Large intestine (tissue), 3 donors: ENCODE measurements at regions not wholly inside any gene's neighbourhood (a gene's known extent, or its start where the extent isn't known, plus 50 kb on each side); places are given as distances from the start of the nearest gene placed in this dataset.
"Not testable (repeated sequence)": the region's sequence is repeated elsewhere in the genome, so short reads cannot be mapped to it uniquely, and the experiment has no call there.

Experiments
- DNase-seq, 2 donors: peaks; one replicate each; pipeline versions ENCODE4 v3.0.0 to v3.0.0-alpha.2; 2013
- H3K27ac ChIP-seq: one replicate; pipeline ENCODE4 v1.5.1; 2013; ENCODE audit warnings: low read length
- H3K27me3 ChIP-seq: 2 replicates; pipeline ENCODE4 v1.6.1; 2013; ENCODE audit warnings: low read length; ENCODE audit not compliant: control insufficient read depth, insufficient read depth
- H3K36me3 ChIP-seq: 2 replicates; pipeline ENCODE4 v1.6.1; 2013; ENCODE audit warnings: low read length; ENCODE audit not compliant: control insufficient read depth, insufficient read depth
- H3K4me1 ChIP-seq: one replicate; pipeline ENCODE4 v1.6.1; 2013; ENCODE audit warnings: low read length; ENCODE audit not compliant: control insufficient read depth, insufficient read depth
- H3K4me3 ChIP-seq: one replicate; pipeline ENCODE4 v1.5.1; 2013; ENCODE audit warnings: low read length
- H3K9me3 ChIP-seq: one replicate; pipeline ENCODE4 v1.6.1; 2013; ENCODE audit warnings: mild to moderate bottlenecking, low read depth, low read length, moderate library complexity; ENCODE audit not compliant: control insufficient read depth
- WGBS: methylation state at CpG from one replicate; pipeline ENCODE4 v1.1.5; 2013; ENCODE audit warnings: low lambda C conversion rate; ENCODE audit not compliant: insufficient coverage; 5-methylcytosine and 5-hydroxymethylcytosine counted together

- no CpG with 5 or more reads among the region's 5 CpGs for WGBS
- H3K4me1 ChIP-seq, H3K36me3 ChIP-seq, H3K27me3 ChIP-seq, H3K27ac ChIP-seq, DNase-seq, H3K9me3 ChIP-seq, H3K4me3 ChIP-seq: not testable (repeated sequence)
Measured at GRCh38 chr7:32785365-32785944, 106.1 kb downstream of the KBTBD2 start.

- H3K4me3 ChIP-seq, H3K9me3 ChIP-seq, H3K27me3 ChIP-seq, H3K4me1 ChIP-seq, H3K27ac ChIP-seq, DNase-seq, H3K36me3 ChIP-seq: not testable (repeated sequence)
- no CpG with 5 or more reads among the region's 1 CpG for WGBS
Measured at GRCh38 chr7:32779895-32780294, 111.7 kb downstream of the KBTBD2 start.

- H3K27me3 ChIP-seq, result no peaks in the 10 kb centered on the region
- no peak overlapping the region for H3K4me3 ChIP-seq
- H3K36me3 ChIP-seq, result no peaks in the 10 kb centered on the region
- H3K9me3 ChIP-seq, result no peaks in the 10 kb centered on the region
- DNase-seq, result no peak
- H3K27ac ChIP-seq, result no peak overlapping the region
- 50% methylated on average over 1 of the region's 1 CpG for WGBS
- H3K4me1 ChIP-seq, result no peaks in the 10 kb centered on the region
Measured at GRCh38 chr7:32779167-32779566, 112.4 kb downstream of the KBTBD2 start.

- not testable (repeated sequence) for H3K27ac ChIP-seq, DNase-seq, H3K4me3 ChIP-seq, H3K27me3 ChIP-seq, H3K9me3 ChIP-seq, H3K4me1 ChIP-seq, H3K36me3 ChIP-seq
- WGBS, result no CpG with 5 or more reads among the region's 4 CpGs
Measured at GRCh38 chr7:32777041-32777666, 114.4 kb downstream of the KBTBD2 start.

- H3K27ac ChIP-seq, H3K9me3 ChIP-seq, DNase-seq, H3K27me3 ChIP-seq, H3K36me3 ChIP-seq, H3K4me1 ChIP-seq, H3K4me3 ChIP-seq: not testable (repeated sequence)
- no CpG with 5 or more reads among the region's 3 CpGs for WGBS
Measured at GRCh38 chr7:32776318-32776717, 115.2 kb downstream of the KBTBD2 start.

GRCh38 chr7:32775809-32776208, 115.8 kb downstream of the KBTBD2 start:
- WGBS, result no CpG with 5 or more reads among the region's 4 CpGs
- not testable (repeated sequence) for H3K4me1 ChIP-seq, H3K36me3 ChIP-seq, H3K27ac ChIP-seq, H3K4me3 ChIP-seq, H3K9me3 ChIP-seq, H3K27me3 ChIP-seq, DNase-seq

GRCh38 chr7:32774541-32774951, 117.0 kb downstream of the KBTBD2 start:
- no peak overlapping the region for H3K27ac ChIP-seq
- no peaks in the 10 kb centered on the region for H3K9me3 ChIP-seq
- H3K4me3 ChIP-seq, result no peak overlapping the region
- no peak for DNase-seq
- WGBS, result no CpG with 5 or more reads among the region's 1 CpG
- no peaks in the 10 kb centered on the region for H3K27me3 ChIP-seq
- H3K36me3 ChIP-seq, result no peaks in the 10 kb centered on the region
- H3K4me1 ChIP-seq, result no peaks in the 10 kb centered on the region

- H3K36me3 ChIP-seq, H3K27ac ChIP-seq, DNase-seq, H3K9me3 ChIP-seq, H3K27me3 ChIP-seq, H3K4me1 ChIP-seq, H3K4me3 ChIP-seq: not testable (repeated sequence)
- WGBS, result 100% methylated on average over 1 of the region's 3 CpGs
Measured at GRCh38 chr7:32768866-32769510, 122.6 kb downstream of the KBTBD2 start.

- WGBS, result no CpG with 5 or more reads among the region's 1 CpG
- DNase-seq, H3K36me3 ChIP-seq, H3K4me1 ChIP-seq, H3K27me3 ChIP-seq, H3K27ac ChIP-seq, H3K9me3 ChIP-seq, H3K4me3 ChIP-seq: not testable (repeated sequence)
Measured at GRCh38 chr7:32768338-32768737, 123.2 kb downstream of the KBTBD2 start.

GRCh38 chr7:32765649-32766251, 125.8 kb downstream of the KBTBD2 start:
- H3K27me3 ChIP-seq, result peaks cover 29% of the 10 kb centered on the region
- H3K27ac ChIP-seq, H3K4me1 ChIP-seq, H3K4me3 ChIP-seq, H3K36me3 ChIP-seq, H3K9me3 ChIP-seq, DNase-seq: not testable (repeated sequence)
- WGBS, result 0% methylated on average over 1 of the region's 4 CpGs
